NCI-H2171 (cell line): ENCODE measurements at regions not wholly inside any gene's neighbourhood (a gene's known extent, or its start where the extent isn't known, plus 50 kb on each side); places are given as distances from the start of the nearest gene placed in this dataset.

ENCODE experiments used
- DNase-seq: peaks from one replicate; lab custom pipeline; 2025; lab: John Stamatoyannopoulos, UW

DNA sequence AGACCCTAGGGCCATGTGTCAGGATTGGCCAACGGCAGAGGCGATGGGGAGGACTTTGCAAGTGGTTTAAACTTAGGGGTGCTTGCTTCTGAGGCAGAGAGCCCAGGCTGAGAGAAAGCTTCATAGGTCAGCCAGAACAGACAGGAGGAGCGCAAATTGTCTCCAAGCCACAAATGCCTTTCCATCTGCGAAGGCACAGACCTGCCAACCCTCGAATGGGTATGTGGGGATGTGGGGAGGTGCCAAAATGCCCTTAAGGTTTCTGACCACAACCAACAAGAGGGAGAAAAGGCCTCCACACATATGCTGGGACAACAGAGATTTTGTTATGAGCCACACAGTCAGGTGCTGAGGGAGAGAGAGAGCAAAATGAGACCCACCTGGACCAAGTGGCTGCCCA lies 283.6 kb downstream of the CYP26B1 start:
- DNase-seq, result no peak

DNA sequence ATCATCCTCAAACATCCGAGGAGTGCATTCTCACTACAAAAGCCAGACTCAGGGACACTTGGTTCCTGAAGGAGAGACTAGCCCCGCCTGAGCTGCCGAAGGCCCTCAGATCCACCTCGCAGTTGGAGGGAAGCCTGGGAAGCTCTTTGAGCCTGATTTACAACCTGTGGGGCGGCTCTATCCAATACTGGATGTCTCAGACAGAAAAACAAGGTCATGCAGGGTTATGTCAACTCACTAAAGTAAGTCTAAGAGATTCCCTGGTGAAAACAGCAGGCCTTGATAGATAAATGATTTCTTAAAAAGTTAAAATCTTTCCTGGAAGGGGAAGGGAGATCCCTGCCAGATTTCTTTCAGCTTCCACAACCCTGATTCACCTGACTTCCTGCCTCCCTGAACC lies 284.3 kb downstream of the CYP26B1 start:
- DNase-seq, result no peak

DNA sequence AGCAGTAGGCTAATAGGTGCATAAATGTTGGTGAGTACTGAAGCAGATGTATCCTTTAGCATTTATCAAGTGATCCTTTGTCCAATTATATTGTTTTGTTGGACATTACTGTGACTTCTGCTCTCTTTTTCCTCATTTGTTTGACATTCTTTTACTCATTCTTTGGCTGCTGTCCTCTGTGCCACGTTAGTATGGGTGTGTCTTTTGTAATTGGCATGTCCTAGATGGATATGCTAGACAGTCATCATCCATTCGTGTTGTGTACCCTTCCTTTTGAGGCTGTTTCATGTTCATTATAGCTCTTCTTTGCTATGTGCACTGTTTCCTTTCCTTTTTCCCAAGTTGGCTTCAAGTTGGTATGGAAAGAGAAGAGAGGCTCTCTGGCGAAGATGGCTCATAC lies 284.7 kb downstream of the CYP26B1 start:
- DNase-seq, result no peak

GRCh38 chr2:71861186-71862160 lies 286.2 kb downstream of the CYP26B1 start:
- DNase-seq, result no peak

- no peak for DNase-seq
Measured at GRCh38 chr2:71860381-71860926, 287.2 kb downstream of the CYP26B1 start.

DNA sequence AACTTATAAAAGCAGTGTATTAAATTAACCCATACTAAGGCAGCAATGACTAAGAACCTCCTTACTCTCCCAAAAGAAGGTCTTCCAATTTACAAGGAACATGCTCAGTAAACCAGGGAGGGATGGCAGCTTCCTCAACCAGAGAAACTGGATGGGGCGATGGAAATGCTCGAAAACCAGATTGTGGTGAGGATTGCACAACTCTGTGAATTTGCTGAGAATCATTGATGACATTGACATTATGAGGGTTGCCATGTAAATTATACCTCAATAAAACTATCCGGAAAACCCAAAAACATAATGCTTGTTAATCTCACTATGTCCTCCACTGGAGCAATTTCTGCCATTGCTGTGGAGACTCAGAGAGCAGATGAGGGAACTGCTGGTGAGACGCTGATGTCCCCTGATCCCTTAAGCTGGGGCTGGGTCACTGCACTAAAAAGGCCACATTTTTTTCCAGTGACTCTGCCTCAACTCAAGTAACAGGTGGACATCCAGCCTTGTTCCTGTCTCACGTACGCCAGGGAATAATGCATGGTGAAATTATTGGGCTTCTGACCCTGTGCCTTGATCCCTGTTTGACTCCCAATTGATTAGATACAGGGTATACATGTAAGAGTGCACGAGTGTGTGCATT lies 288.3 kb downstream of the CYP26B1 start:
- no peak for DNase-seq

- no peak for DNase-seq
Measured at GRCh38 chr2:71858071-71858470, 289.6 kb downstream of the CYP26B1 start.

DNA sequence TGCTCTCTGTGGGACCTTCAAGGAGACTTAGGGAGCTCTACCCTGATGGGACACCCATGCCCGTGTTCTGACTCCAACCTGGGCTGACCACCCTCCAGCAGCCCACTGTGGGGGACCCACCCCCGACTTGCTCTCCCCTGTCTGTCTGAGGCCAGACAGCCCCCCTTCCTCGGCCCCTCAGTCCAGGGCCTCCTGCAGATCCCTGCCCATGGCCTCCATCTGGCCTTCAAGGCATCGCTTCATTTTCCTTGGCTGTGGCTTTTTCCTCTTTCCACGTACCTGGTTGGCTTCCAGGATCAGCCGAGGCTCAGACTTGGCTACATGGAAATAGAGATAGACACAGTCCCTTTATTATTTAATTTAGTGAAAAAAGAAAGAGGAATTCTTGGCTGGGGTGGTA lies 290.0 kb downstream of the CYP26B1 start:
- no peak for DNase-seq

DNA sequence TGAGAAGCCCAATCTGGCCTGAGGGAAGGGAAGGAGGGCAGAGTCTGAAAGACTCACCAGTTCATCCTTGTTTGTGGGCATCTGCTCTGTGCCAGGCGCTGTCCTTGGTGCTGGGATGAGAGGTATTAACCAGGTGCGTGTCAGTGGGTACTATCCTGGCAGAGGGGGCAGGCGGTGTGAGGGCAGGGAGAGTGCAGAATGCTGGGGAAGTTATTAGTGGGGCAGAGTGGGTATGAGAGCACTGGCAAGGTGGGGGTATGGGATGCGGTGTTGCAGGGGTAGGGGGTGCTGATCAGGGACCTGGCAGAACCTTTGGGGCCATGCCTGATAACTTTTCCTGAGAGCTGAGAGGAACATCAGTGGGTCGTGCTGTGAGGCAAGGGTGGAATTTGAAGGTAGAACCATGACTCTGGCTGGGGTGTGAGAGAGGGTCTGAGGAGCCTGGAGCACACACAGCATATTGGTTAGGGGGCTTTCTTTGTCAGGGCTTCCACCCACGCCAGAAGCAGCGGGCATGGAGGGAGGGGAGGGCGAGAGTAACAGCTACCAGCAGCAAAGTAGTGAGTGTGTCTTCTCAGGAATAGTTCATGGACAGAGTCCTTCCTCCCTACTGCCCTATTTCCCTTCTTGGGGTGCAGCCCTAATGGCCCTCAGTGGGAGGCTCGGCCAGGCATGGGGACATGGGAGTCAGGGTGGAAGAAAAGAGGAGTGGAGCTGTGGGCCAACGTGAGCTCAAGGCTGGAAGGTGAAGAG lies 290.7 kb downstream of the CYP26B1 start:
- no peak for DNase-seq

GRCh38 chr2:71853858-71854257 lies 293.8 kb downstream of the CYP26B1 start:
- DNase-seq, result no peak

GRCh38 chr2:71852141-71852711 lies 295.4 kb downstream of the CYP26B1 start:
- no peak for DNase-seq

- no peak for DNase-seq
Measured at GRCh38 chr2:71851094-71851750, 296.4 kb downstream of the CYP26B1 start.

DNA sequence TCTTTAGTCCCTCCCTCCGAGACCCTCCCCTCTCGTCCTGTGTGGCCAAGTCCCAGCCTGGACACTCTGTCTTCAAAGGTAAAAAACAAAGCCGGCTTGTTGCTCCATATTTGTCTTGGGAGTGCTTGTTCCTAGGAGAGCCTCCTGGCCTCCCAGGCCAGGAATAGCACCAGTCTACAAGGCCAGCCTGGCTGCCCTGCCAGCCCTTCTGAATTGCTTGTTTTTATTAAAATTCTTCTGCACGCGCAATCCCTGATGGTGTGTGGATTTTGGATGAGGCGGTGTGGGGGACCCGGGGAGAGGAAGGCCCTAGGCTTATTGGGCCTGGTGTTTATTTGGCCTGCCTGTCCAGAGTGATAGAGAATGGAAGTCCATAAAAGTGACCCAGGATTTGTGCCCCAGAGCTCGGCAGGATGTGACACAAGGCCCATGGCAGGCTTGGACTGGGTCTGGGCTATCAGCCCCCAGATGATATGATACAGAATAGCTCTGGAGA lies 297.3 kb downstream of the CYP26B1 start:
- DNase-seq, result no peak

DNA sequence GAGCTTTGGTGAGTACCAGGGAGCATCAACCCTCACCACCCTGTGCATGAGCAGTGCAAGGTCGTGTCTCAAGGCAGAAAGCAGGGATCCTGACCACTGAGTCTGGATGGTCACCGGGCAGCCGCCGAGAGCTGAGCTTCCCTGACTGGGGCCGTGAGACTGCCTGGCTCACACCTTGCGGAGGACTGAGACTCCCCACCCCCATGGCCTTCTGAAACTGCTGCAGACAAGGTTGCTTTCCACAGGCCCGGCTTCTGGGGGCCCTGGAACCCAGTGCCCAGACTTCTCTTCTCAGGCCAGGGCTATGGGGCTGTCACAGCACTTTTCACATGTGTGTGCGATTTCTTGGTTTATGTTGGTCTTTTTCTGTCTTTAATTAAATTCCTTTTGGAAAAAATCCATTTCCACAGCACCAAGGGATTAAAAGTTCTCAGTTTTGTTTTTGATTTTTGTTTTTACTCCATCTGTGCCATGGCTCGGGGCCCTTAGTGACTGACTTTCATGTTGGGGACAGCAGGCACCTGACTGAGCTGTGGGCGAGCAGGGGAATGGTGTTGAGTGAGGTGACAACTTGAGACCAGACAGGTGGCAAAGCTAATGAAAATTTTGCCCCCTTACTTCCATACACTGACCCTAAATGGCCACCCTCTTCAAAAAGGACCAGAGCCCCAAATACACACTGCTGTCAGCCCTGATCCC lies 297.9 kb downstream of the CYP26B1 start:
- no peak for DNase-seq

GRCh38 chr2:71849111-71849510 lies 298.6 kb downstream of the CYP26B1 start:
- DNase-seq, result no peak

GRCh38 chr2:71846669-71847291 lies 300.9 kb downstream of the CYP26B1 start:
- no peak for DNase-seq

GRCh38 chr2:71846072-71846471 lies 301.6 kb downstream of the CYP26B1 start:
- DNase-seq, result no peak

DNA sequence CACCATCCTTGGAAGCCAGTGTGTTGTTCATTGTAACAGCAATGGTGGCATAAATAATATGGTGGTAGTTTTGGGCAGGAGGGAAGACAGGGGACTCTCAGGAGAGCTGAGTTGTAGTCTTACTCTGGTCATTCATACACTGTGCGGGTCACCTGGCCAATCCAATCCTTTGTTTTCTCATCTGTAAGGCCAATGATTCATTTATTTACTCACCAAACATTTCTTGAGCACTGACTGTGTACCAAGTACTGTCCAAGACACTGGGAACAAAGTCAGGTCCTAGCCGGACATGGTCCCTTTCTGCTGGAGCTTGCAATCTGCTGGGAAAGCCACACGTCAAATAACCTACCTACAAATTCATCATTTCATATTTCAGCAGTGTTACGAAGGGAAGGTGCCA lies 302.7 kb downstream of the CYP26B1 start:
- no peak for DNase-seq

DNA sequence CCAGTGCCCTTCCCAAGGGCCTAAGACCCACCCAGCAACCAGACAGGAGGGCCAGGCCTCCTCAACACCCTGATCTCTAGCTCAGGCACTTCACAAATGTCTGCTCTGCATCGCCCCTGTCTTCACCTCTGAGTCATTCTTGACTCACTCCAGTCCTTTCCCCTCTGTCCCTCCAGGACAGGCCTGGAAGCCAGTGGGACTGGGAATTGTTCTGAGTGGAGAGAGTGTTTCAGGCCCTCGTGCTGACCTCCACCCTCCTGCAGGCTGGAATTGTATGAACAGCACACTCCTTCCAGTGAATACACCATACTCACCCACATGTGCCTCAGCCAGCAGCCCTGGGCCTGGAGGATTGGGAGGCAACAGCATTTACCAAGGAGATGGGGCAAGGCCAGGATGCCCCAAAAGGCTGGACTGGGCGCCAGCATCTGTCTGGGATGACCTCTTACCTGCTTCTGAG lies 304.2 kb downstream of the CYP26B1 start:
- no peak for DNase-seq

DNA sequence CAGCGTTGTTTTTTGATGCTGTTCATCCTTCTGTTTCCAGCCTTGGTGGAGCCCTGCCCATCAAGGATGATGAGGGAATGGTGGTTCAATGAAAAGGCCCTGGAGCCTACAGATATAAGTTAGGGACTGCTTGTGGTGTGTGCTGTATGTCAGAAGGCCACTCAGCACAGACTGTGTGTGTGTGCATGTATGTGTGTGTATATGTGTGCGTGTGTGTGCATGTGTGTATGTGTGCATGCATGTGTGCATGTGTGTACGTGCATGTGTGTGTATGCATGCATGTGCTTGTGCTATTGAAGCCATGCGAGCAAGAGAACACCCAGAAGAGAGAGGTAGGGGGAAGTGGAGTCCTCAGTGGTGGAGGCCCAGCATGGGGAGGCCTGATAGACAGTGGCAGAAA lies 304.9 kb downstream of the CYP26B1 start:
- DNase-seq, result no peak
